SK-N-SH (cell line): ENCODE measurements at regions not wholly inside any gene's neighbourhood (a gene's known extent, or its start where the extent isn't known, plus 50 kb on each side); places are given as distances from the start of the nearest gene placed in this dataset.

Experiments
- CTCF ChIP-seq: fragments of 200-600 bp; sonication (generic); IDR thresholded peaks from 2 replicates; pipeline ENCODE4 v1.6.1; 2017; ENCODE audit warnings: antibody characterized with exemption, mild to moderate bottlenecking, moderate library complexity
- EP300 ChIP-seq, 2 experiments: IDR thresholded peaks; 2 replicates each; pipeline versions ENCODE4 v1.4.0 to v1.6.1; 2012; ENCODE audit warnings: borderline replicate concordance in 1 of 2, low read depth in 1 of 2, low read length in 1 of 2
- MEF2A ChIP-seq: IDR thresholded peaks from 2 replicates; pipeline ENCODE4 v1.4.0; 2012; ENCODE audit warnings: low read depth, borderline replicate concordance

DNA sequence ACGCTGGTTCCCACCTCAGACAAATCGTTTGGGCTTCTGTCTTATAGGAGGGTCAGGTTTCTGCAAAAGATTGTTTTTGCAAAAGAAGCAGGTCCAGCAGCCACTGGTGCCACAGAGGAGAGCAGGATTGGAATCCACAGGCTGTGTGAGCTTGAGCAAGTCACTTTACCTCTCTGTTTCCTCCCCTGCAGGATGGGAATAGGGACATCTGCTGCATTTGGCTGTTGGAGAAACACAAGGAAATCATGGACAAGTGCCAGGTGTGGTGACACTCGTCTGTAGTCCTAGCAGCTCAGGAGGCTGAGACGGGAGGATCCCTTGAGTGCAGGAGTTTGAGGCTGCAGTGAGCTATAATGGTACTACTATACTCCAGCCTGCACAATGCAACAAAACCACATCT lies 422.6 kb downstream of the MN1 start:
- TF ChIP-seq MEF2A (no peak), CTCF (no peak), EP300 (IDR thresholded peaks at IDR 0.05; ENCODE audit: borderline replicate concordance in 1 of 2, low read depth in 1 of 2, low read length in 1 of 2) (no peak)
